WTC11 (cell line): ENCODE measurements at regions not wholly inside any gene's neighbourhood (a gene's known extent, or its start where the extent isn't known, plus 50 kb on each side); places are given as distances from the start of the nearest gene placed in this dataset.

ENCODE experiments used
- ATAC-seq: fragments of 200-7000 bp; cut with Tn5 transposase; 2 replicates; pipeline ENCODE4 v1.10.0; 2021; ENCODE audit warnings: mild to moderate bottlenecking, moderate library complexity
- CTCF ChIA-PET: fragments of 300-600 bp; sonication (Branson Sonifier 250); formaldehyde crosslinking; loops from one replicate; lab custom pipeline; 2021; ENCODE audit warnings: antibody characterized with exemption; lab: Charles Lee
- POLR2A ChIA-PET: fragments of 350-600 bp; sonication (Branson Sonifier 250); formaldehyde crosslinking; loops from one replicate; lab custom pipeline; 2021; ENCODE audit warnings: antibody characterized with exemption; lab: Charles Lee
- DNase-seq: peaks from one replicate; pipeline ENCODE4 v3.0.0; 2021; ENCODE audit warnings: low spot score
- H3K27ac Mint-ChIP-seq: 2 replicates; pipeline ENCODE4 v1.8.0; 2021; ENCODE audit warnings: mixed read lengths
- H3K27me3 Mint-ChIP-seq: 2 replicates; pipeline ENCODE4 v1.8.0; 2021; ENCODE audit warnings: low read depth, mild to moderate bottlenecking, moderate library complexity, mixed read lengths
- H3K36me3 Mint-ChIP-seq: 2 replicates; pipeline ENCODE4 v1.8.0; 2021; ENCODE audit warnings: mixed read lengths
- H3K4me1 Mint-ChIP-seq: 2 replicates; pipeline ENCODE4 v1.8.0; 2022; ENCODE audit warnings: mixed read lengths
- H3K4me3 Mint-ChIP-seq: 2 replicates; pipeline ENCODE4 v1.8.0; 2021; ENCODE audit warnings: mild to moderate bottlenecking, moderate library complexity, mixed read lengths
- H3K9me3 Mint-ChIP-seq: 2 replicates; pipeline ENCODE4 v1.8.0; 2021; ENCODE audit warnings: mixed read lengths
- ATF1 ChIP-seq: sonication (generic); formaldehyde crosslinking; IDR thresholded peaks from 2 replicates; pipeline ENCODE4 v1.8.1; 2023; ENCODE audit warnings: mild to moderate bottlenecking, moderate library complexity, missing genetic modification reagents
- CREB1 ChIP-seq: sonication (generic); formaldehyde crosslinking; IDR thresholded peaks from 2 replicates; pipeline ENCODE4 v1.8.0; 2023; ENCODE audit warnings: mild to moderate bottlenecking, missing genetic modification reagents
- MXD4 ChIP-seq: fragments of 250-450 bp; sonication (Bioruptor Pico); IDR thresholded peaks from 2 replicates; pipeline ENCODE4 v1.8.0; 2021; ENCODE audit warnings: mild to moderate bottlenecking, moderate library complexity, borderline replicate concordance
- PRRX2 ChIP-seq: fragments of 250-450 bp; sonication (Bioruptor Pico); IDR thresholded peaks from 2 replicates; pipeline ENCODE4 v1.8.0; 2021; ENCODE audit warnings: mild to moderate bottlenecking
- RELA ChIP-seq: sonication (generic); formaldehyde crosslinking; IDR thresholded peaks from 2 replicates; pipeline ENCODE4 v1.8.1; 2022; ENCODE audit warnings: missing genetic modification reagents, mild to moderate bottlenecking, borderline replicate concordance
- TP53 ChIP-seq: sonication (generic); formaldehyde crosslinking; IDR thresholded peaks from 2 replicates; pipeline ENCODE4 v1.8.1; 2023; ENCODE audit warnings: mild to moderate bottlenecking, missing genetic modification reagents
- TF ChIP-seq, protein P1 (sequence below): sonication (generic); formaldehyde crosslinking; IDR thresholded peaks from 2 replicates; pipeline ENCODE4 v1.8.0; 2022; ENCODE audit warnings: missing genetic modification reagents
- TF ChIP-seq, protein P2 (sequence below): sonication (generic); formaldehyde crosslinking; IDR thresholded peaks from 2 replicates; pipeline ENCODE4 v1.8.1; 2023; ENCODE audit warnings: mild to moderate bottlenecking, missing genetic modification reagents
- TF ChIP-seq, protein P3 (sequence below): sonication (generic); formaldehyde crosslinking; IDR thresholded peaks from 2 replicates; pipeline ENCODE4 v1.8.0; 2022; ENCODE audit warnings: mild to moderate bottlenecking, missing genetic modification reagents
- TF ChIP-seq, protein P4 (sequence below): fragments of 250-450 bp; sonication (Bioruptor Pico); IDR thresholded peaks from 2 replicates; pipeline ENCODE4 v1.8.0; 2021; ENCODE audit warnings: mild to moderate bottlenecking
- TF ChIP-seq, protein P5 (sequence below): sonication (generic); formaldehyde crosslinking; IDR thresholded peaks from 2 replicates; pipeline ENCODE4 v1.8.1; 2023; ENCODE audit warnings: mild to moderate bottlenecking, missing genetic modification reagents, moderate library complexity
- TF ChIP-seq, protein P6 (sequence below): sonication (generic); formaldehyde crosslinking; IDR thresholded peaks from 2 replicates; pipeline ENCODE4 v1.8.0; 2022; ENCODE audit warnings: mild to moderate bottlenecking, missing genetic modification reagents

DNA sequence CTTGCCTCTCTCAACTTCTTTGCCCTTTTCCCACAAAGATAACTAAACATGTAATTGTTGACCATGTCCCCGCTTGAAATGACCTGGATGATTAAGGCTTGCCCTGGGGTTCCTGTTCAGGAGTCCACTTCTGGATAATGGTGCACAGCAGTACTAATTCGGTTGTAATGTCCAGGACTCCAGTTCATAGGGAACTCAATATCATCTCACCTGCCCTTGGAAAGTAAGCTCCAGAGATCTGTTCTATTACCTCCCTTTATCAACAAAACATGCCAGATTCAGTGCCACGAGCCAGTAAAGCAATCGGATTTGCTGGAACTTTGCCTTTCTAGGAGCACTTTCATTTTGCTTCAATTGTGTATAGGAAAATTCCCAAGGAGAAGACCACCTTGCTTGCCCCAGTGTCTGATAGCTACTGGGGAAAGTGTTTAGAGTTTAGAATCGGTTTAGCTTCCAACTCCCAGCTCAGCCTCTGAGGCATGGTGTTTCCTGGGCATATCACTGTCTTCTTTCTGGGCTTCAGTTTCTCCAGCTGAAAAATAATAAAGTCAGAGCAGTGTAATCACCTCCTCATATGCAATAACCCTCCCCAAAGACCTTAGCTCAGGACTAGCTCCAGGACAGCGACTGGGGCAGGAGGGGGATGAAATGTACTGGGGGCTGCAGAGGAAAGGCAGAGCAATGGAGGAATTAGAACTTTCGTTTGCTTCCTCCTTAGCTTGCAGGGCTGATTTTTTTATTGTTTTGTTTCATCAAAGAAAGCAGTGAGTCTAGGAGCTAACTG lies 162.6 kb upstream of the CYRIA start:
- peak; percentile 46 for ATAC-seq
- Mint-ChIP-seq H3K27ac (no peak overlapping the region), H3K9me3 (no peaks in the 10 kb centered on the region), H3K4me1 (peaks cover 4% of the 10 kb centered on the region; the same call in 1 of the 2 replicates), H3K27me3 (no peaks in the 10 kb centered on the region), H3K4me3 (no peak overlapping the region), H3K36me3 (no peaks in the 10 kb centered on the region)
- POLR2A ChIA-PET, result no interaction called here
- DNase-seq, result no peak
- CTCF ChIA-PET, result interaction anchor here (0.7 kb wide), 1 partner anchor 54 kb away, joined by 3 read pairs; no protein-coding TSS in a partner anchor
- TF ChIP-seq, protein P1, sequence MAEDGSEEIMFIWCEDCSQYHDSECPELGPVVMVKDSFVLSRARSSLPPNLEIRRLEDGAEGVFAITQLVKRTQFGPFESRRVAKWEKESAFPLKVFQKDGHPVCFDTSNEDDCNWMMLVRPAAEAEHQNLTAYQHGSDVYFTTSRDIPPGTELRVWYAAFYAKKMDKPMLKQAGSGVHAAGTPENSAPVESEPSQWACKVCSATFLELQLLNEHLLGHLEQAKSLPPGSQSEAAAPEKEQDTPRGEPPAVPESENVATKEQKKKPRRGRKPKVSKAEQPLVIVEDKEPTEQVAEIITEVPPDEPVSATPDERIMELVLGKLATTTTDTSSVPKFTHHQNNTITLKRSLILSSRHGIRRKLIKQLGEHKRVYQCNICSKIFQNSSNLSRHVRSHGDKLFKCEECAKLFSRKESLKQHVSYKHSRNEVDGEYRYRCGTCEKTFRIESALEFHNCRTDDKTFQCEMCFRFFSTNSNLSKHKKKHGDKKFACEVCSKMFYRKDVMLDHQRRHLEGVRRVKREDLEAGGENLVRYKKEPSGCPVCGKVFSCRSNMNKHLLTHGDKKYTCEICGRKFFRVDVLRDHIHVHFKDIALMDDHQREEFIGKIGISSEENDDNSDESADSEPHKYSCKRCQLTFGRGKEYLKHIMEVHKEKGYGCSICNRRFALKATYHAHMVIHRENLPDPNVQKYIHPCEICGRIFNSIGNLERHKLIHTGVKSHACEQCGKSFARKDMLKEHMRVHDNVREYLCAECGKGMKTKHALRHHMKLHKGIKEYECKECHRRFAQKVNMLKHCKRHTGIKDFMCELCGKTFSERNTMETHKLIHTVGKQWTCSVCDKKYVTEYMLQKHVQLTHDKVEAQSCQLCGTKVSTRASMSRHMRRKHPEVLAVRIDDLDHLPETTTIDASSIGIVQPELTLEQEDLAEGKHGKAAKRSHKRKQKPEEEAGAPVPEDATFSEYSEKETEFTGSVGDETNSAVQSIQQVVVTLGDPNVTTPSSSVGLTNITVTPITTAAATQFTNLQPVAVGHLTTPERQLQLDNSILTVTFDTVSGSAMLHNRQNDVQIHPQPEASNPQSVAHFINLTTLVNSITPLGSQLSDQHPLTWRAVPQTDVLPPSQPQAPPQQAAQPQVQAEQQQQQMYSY, result no peak
- TF ChIP-seq, protein P2, sequence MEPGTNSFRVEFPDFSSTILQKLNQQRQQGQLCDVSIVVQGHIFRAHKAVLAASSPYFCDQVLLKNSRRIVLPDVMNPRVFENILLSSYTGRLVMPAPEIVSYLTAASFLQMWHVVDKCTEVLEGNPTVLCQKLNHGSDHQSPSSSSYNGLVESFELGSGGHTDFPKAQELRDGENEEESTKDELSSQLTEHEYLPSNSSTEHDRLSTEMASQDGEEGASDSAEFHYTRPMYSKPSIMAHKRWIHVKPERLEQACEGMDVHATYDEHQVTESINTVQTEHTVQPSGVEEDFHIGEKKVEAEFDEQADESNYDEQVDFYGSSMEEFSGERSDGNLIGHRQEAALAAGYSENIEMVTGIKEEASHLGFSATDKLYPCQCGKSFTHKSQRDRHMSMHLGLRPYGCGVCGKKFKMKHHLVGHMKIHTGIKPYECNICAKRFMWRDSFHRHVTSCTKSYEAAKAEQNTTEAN, result no peak
- no peak for TF ChIP-seq CREB1 (CRISPR knock-in tag)
- TF ChIP-seq TP53, result no peak
- TF ChIP-seq, protein P3, sequence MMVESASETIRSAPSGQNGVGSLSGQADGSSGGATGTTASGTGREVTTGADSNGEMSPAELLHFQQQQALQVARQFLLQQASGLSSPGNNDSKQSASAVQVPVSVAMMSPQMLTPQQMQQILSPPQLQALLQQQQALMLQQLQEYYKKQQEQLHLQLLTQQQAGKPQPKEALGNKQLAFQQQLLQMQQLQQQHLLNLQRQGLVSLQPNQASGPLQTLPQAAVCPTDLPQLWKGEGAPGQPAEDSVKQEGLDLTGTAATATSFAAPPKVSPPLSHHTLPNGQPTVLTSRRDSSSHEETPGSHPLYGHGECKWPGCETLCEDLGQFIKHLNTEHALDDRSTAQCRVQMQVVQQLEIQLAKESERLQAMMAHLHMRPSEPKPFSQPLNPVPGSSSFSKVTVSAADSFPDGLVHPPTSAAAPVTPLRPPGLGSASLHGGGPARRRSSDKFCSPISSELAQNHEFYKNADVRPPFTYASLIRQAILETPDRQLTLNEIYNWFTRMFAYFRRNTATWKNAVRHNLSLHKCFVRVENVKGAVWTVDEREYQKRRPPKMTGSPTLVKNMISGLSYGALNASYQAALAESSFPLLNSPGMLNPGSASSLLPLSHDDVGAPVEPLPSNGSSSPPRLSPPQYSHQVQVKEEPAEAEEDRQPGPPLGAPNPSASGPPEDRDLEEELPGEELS (CRISPR knock-in tag), result no peak
- TF ChIP-seq, protein P4, sequence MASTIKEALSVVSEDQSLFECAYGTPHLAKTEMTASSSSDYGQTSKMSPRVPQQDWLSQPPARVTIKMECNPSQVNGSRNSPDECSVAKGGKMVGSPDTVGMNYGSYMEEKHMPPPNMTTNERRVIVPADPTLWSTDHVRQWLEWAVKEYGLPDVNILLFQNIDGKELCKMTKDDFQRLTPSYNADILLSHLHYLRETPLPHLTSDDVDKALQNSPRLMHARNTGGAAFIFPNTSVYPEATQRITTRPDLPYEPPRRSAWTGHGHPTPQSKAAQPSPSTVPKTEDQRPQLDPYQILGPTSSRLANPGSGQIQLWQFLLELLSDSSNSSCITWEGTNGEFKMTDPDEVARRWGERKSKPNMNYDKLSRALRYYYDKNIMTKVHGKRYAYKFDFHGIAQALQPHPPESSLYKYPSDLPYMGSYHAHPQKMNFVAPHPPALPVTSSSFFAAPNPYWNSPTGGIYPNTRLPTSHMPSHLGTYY (CRISPR knock-in tag), result no peak
- TF ChIP-seq PRRX2, result no peak
- TF ChIP-seq, protein P5, sequence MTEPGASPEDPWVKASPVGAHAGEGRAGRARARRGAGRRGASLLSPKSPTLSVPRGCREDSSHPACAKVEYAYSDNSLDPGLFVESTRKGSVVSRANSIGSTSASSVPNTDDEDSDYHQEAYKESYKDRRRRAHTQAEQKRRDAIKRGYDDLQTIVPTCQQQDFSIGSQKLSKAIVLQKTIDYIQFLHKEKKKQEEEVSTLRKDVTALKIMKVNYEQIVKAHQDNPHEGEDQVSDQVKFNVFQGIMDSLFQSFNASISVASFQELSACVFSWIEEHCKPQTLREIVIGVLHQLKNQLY (CRISPR knock-in tag), result no peak

DNA sequence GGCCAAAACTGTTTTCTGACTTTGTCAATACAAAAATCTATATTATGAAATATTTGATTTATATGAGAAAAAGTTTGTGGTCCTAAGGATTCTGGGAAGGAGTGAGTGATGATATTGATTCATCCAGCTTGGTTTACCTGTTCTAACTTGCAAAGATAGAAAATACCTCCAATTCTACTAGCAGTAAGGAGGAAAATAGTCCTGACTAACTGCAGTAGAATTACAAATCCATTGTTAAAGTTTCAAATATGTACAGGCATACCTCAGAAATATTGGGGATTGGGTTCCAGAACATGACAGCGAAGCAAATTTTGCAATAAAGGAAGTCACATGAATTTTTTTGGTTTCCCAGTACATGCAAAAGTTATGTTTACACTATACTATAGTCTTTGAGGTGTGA lies 158.8 kb upstream of the CYRIA start:
- Mint-ChIP-seq H3K27me3 (no peaks in the 10 kb centered on the region), H3K27ac (no peak overlapping the region), H3K36me3 (no peaks in the 10 kb centered on the region), H3K4me1 (peaks cover 14% of the 10 kb centered on the region), H3K9me3 (no peaks in the 10 kb centered on the region), H3K4me3 (no peak overlapping the region)
- DNase-seq, result no peak
- no peak for ATAC-seq
- CTCF ChIA-PET, result no interaction called here
- TF ChIP-seq RELA (CRISPR knock-in tag) (no peak), MXD4 (CRISPR knock-in tag) (no peak), ATF1 (no peak)
- TF ChIP-seq, protein P6, sequence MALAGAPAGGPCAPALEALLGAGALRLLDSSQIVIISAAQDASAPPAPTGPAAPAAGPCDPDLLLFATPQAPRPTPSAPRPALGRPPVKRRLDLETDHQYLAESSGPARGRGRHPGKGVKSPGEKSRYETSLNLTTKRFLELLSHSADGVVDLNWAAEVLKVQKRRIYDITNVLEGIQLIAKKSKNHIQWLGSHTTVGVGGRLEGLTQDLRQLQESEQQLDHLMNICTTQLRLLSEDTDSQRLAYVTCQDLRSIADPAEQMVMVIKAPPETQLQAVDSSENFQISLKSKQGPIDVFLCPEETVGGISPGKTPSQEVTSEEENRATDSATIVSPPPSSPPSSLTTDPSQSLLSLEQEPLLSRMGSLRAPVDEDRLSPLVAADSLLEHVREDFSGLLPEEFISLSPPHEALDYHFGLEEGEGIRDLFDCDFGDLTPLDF, result no peak
- TF ChIP-seq, protein P1, result no peak
- POLR2A ChIA-PET, result no interaction called here
